Neural crest cell (in vitro differentiated cells): ENCODE measurements at regions not wholly inside any gene's neighbourhood (a gene's known extent, or its start where the extent isn't known, plus 50 kb on each side); places are given as distances from the start of the nearest gene placed in this dataset.

Experiments used
- DNase-seq: peaks from one replicate; pipeline ENCODE4 v3.0.0; 2021; ENCODE audit warnings: low read depth, mixed read lengths, low spot score
- H3K27ac Mint-ChIP-seq: one replicate; pipeline ENCODE4 v1.8.0; 2021; ENCODE audit warnings: mild to moderate bottlenecking, mixed read lengths; ENCODE audit not compliant: unreplicated experiment
- H3K27me3 Mint-ChIP-seq: 2 replicates; pipeline ENCODE4 v1.8.0; 2021; ENCODE audit warnings: low read depth, mild to moderate bottlenecking, mixed read lengths
- H3K36me3 Mint-ChIP-seq: 2 replicates; pipeline ENCODE4 v1.8.0; 2021; ENCODE audit warnings: low read depth, mild to moderate bottlenecking, mixed read lengths
- H3K4me1 Mint-ChIP-seq: 2 replicates; pipeline ENCODE4 v1.8.0; 2021; ENCODE audit warnings: mixed read lengths
- H3K4me3 Mint-ChIP-seq: one replicate; pipeline ENCODE4 v1.8.0; 2021; ENCODE audit warnings: mild to moderate bottlenecking, mixed read lengths
- H3K9me3 Mint-ChIP-seq: 2 replicates; pipeline ENCODE4 v1.8.0; 2021; ENCODE audit warnings: mixed read lengths
- CTCF ChIP-seq: fragments of 200-600 bp; sonication (generic); conservative IDR thresholded peaks from 2 replicates; pipeline ENCODE4 v1.5.0; 2021; ENCODE audit warnings: antibody characterized with exemption, mild to moderate bottlenecking

- no peak for TF ChIP-seq CTCF
- Mint-ChIP-seq H3K36me3 (no peaks in the 10 kb centered on the region), H3K4me3 (no peak overlapping the region), H3K9me3 (no peaks in the 10 kb centered on the region), H3K27ac (no peak overlapping the region), H3K27me3 (no peaks in the 10 kb centered on the region), H3K4me1 (no peaks in the 10 kb centered on the region)
- no peak for DNase-seq
Measured at GRCh38 chr9:11537566-11537965, 924.8 kb upstream of the PTPRD start.

- Mint-ChIP-seq H3K9me3 (no peaks in the 10 kb centered on the region), H3K36me3 (no peaks in the 10 kb centered on the region), H3K4me1 (no peaks in the 10 kb centered on the region), H3K4me3 (no peak overlapping the region), H3K27me3 (no peaks in the 10 kb centered on the region), H3K27ac (no peak overlapping the region)
- DNase-seq: no peak
- TF ChIP-seq CTCF: no peak
Measured at GRCh38 chr9:11542781-11543180, 930.0 kb upstream of the PTPRD start.

- Mint-ChIP-seq H3K36me3 (no peaks in the 10 kb centered on the region), H3K4me3 (no peak overlapping the region), H3K27ac (no peak overlapping the region), H3K27me3 (no peaks in the 10 kb centered on the region), H3K9me3 (peaks cover 5% of the 10 kb centered on the region), H3K4me1 (peaks cover 6% of the 10 kb centered on the region)
- TF ChIP-seq CTCF: no peak
- no peak for DNase-seq
Measured at GRCh38 chr9:11546231-11546630, 933.4 kb upstream of the PTPRD start.

GRCh38 chr9:11549311-11549794 lies 936.6 kb upstream of the PTPRD start:
- Mint-ChIP-seq H3K4me3 (no peak overlapping the region), H3K36me3 (no peaks in the 10 kb centered on the region), H3K4me1 (peaks cover 10% of the 10 kb centered on the region), H3K9me3 (peaks cover 9% of the 10 kb centered on the region), H3K27ac (no peak overlapping the region), H3K27me3 (no peaks in the 10 kb centered on the region)
- no peak for DNase-seq
- no peak for TF ChIP-seq CTCF

- H3K36me3 Mint-ChIP-seq: no peaks in the 10 kb centered on the region
Measured at GRCh38 chr9:11551106-11551505, 938.3 kb upstream of the PTPRD start.

More at GRCh38 chr9:11551106-11551505, 938.3 kb upstream of the PTPRD start:
- DNase-seq: no peak
- TF ChIP-seq CTCF: no peak
- Mint-ChIP-seq H3K27me3 (no peaks in the 10 kb centered on the region), H3K9me3 (peaks cover 9% of the 10 kb centered on the region), H3K4me1 (peaks cover 10% of the 10 kb centered on the region), H3K4me3 (no peak overlapping the region), H3K27ac (peak overlapping the region; percentile 16)
